Ishikawa (cell line): ENCODE measurements at regions not wholly inside any gene's neighbourhood (a gene's known extent, or its start where the extent isn't known, plus 50 kb on each side); places are given as distances from the start of the nearest gene placed in this dataset.

Experiments used
- CEBPB ChIP-seq: IDR thresholded peaks from 2 replicates; pipeline ENCODE4 v1.6.1; 2012
- CREB1 ChIP-seq: IDR thresholded peaks from 2 replicates; pipeline ENCODE4 v1.6.1; 2012; ENCODE audit warnings: low read depth
- EGR1 ChIP-seq: IDR thresholded peaks from 2 replicates; pipeline ENCODE4 v1.6.1; 2012
- EP300 ChIP-seq: IDR thresholded peaks from 2 replicates; pipeline ENCODE4 v1.6.1; 2012; ENCODE audit warnings: borderline replicate concordance
- FOXM1 ChIP-seq: IDR thresholded peaks from 2 replicates; pipeline ENCODE4 v1.6.1; 2012; ENCODE audit warnings: low read depth, borderline replicate concordance
- MAX ChIP-seq: IDR thresholded peaks from 2 replicates; pipeline ENCODE4 v1.6.1; 2012
- NFIC ChIP-seq: IDR thresholded peaks from 2 replicates; pipeline ENCODE4 v1.6.1; 2012
- RAD21 ChIP-seq: IDR thresholded peaks from 2 replicates; pipeline ENCODE4 v1.6.1; 2012; ENCODE audit warnings: low read depth
- REST ChIP-seq: IDR thresholded peaks from 2 replicates; pipeline ENCODE4 v1.6.1; 2012; ENCODE audit warnings: low read depth, mild to moderate bottlenecking
- TAF1 ChIP-seq: IDR thresholded peaks from 2 replicates; pipeline ENCODE4 v1.6.1; 2012; ENCODE audit warnings: low read depth, mild to moderate bottlenecking
- TCF12 ChIP-seq: IDR thresholded peaks from 2 replicates; pipeline ENCODE4 v1.6.1; 2012; ENCODE audit warnings: low read depth
- TEAD4 ChIP-seq: IDR thresholded peaks from 2 replicates; pipeline ENCODE4 v1.6.1; 2012
- USF1 ChIP-seq: IDR thresholded peaks from 2 replicates; pipeline ENCODE4 v1.6.1; 2012
- YY1 ChIP-seq: IDR thresholded peaks from 2 replicates; pipeline ENCODE4 v1.6.1; 2012; ENCODE audit warnings: low read depth
- ZBTB7A ChIP-seq: IDR thresholded peaks from 2 replicates; pipeline ENCODE4 v1.6.1; 2012; ENCODE audit warnings: low read depth

GRCh38 chr5:18745988-18746615 is 1111.8 kb downstream of the TAF11L14 start:
- no peak for TF ChIP-seq ZBTB7A

GRCh38 chr5:18749763-18750162 is 1115.5 kb downstream of the TAF11L14 start:
- TF ChIP-seq REST (no peak), RAD21 (no peak), EGR1 (no peak), FOXM1 (no peak), YY1 (no peak), USF1 (no peak), EP300 (no peak), TCF12 (no peak), TAF1 (no peak), TEAD4 (no peak), CREB1 (no peak), NFIC (no peak), MAX (no peak)

GRCh38 chr5:18752317-18752716 is 1118.1 kb downstream of the TAF11L14 start:
- TF ChIP-seq CREB1 (no peak), NFIC (no peak), TEAD4 (no peak), REST (no peak), TAF1 (no peak), CEBPB (no peak), FOXM1 (no peak), RAD21 (no peak), EP300 (no peak), USF1 (no peak), TCF12 (no peak), MAX (no peak), YY1 (no peak)

GRCh38 chr5:18754201-18754600 is 1119.9 kb downstream of the TAF11L14 start:
- TF ChIP-seq EP300, result no peak
- TF ChIP-seq MAX, result no peak
- TF ChIP-seq TAF1, result no peak
- no peak for TF ChIP-seq EGR1
- TF ChIP-seq RAD21, result no peak
- no peak for TF ChIP-seq FOXM1
- no peak for TF ChIP-seq TCF12
- no peak for TF ChIP-seq NFIC
- TF ChIP-seq TEAD4, result no peak
- no peak for TF ChIP-seq ZBTB7A
- TF ChIP-seq USF1, result no peak
- no peak for TF ChIP-seq REST
- no peak for TF ChIP-seq CEBPB
- TF ChIP-seq YY1, result no peak
